Stimulated activated CD4-positive, alpha-beta T cell treated with anti-CD3 and anti-CD28 coated beads, TNF-alpha, amount 100 ng/mL, for 1 hour (primary cell): ENCODE measurements at regions not wholly inside any gene's neighbourhood (a gene's known extent, or its start where the extent isn't known, plus 50 kb on each side); places are given as distances from the start of the nearest gene placed in this dataset.
"Not testable (repeated sequence)": the region's sequence is repeated elsewhere in the genome, so short reads cannot be mapped to it uniquely, and the experiment has no call there.

Experiments used
- DNase-seq, 3 donors: peaks; one replicate each; pipeline ENCODE4 v3.0.0-alpha.2; 2020; ENCODE audit warnings: low read depth in 3 of 3, low spot score in 1 of 3

DNA sequence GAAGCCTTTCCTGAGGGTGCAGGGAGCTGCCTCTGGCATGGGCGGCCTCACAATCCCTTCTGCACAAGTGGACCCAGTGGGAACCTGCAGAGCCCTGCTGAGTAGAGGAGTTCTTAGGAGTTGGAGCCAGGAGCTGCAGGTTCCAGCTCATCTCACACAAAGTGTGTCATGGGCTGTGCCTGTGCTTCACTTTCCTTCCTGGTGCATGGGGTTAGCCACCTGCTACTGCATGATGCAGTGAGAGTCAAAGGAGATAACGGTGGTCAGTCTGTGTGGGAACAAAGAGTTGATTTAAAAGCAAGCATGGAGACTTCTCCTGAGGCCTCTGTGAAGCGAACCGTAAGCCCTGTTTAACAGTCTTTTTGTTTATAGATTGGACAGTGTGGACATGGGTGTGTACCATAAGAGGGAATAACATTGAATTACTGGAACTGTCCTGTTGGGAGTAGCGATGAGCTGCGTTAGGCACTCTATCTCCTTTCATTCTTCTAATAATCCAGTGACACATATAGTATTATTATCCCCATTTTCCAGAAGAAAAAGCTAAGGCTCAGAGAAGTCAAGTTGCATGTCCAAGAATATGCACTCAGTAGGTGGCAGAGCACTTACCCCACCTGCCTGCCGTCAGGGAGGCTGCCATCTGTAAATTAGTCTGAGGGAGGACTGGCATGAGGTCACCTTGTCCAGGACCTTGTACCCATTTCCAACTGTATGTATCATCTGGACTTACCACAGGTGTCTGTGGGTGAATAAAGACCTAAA lies 68.7 kb upstream of the PRR23C start:
- DNase-seq = no peak

DNA sequence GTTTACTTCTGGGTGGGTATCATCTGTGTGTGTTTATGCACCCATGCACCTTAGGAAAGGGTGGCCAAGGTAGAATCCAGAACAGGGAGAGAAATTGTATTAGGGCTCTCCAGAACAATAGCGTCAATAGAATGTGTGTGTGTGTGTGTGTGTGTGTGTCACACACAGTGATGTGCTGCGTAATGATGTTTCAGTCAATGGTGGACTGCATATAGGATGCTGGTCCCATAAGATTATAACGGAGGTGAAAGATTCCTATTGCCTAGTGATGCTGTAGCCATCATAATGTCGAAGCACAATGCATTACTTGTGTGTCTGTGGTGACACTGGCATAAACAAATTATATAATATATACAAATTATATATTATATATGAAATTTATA lies 69.3 kb upstream of the PRR23C start:
- DNase-seq = no peak

GRCh38 chr3:139116631-139117030 lies 71.9 kb upstream of the PRR23C start:
- not testable (repeated sequence) for DNase-seq

- no peak for DNase-seq
These were observed 72.5 kb upstream of the PRR23C start for GRCh38 chr3:139117136-139117675.

DNA sequence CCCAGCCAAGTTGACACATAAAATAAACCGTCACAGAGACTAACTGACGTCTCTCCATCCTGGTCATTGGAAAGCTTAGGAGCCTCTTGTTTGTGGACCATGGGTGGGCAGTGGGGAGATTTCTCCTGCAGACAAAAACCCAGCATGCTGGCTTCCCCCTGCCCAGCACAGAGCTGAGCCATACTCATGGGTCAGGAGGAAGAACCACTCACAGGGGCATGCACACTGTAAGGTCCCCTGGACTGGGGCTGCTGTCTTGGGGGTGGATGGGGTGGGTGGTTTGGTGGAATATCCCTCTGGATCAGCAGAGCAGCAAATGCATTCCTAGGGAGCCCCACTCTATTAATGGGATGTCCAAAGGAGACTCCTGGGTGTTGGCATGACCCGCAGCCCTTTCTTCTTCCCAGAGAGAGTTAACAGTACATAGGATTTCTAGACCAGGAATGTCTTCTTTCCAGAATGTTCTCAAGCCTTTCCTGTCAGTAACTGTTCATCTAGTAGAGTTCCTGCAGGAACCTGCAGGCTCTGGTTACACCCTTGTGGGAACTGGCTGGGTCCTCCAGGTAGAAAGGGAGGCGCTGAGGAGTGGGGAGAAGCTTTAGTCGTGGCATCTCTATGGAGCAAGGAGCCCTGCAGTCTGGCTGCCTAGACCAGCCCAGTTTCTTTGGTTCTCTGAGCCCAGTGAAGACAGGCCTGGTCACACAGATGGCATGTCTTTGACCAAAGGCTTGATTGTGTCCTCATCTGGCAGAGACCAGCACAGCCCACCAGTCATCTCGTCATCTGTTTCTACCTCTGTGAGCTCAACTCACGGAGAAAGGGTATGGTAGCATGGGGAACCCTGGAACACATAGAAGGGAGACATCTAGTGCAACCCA lies 73.4 kb upstream of the PRR23C start:
- DNase-seq = no peak

DNA sequence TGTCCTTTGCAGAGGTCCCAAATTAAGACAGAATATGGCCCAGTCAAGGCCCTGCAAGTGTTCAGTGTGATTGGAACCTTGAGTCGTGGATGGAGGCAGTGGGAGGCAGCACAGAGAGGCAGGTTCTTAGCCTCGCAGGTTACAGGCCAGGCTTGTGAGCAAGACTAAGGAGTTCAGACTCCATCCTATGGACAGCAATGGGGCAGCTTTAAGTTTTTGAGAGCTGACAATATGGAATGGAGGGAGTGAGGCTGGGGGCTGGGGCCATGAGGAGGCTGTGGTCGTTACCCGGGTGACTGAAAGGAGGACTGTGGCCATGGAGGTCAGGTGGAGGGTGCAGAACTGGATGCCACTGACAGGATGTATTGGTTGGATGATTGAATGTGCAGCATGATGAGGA lies 74.1 kb upstream of the PRR23C start:
- DNase-seq = no peak

GRCh38 chr3:139119331-139120025 lies 74.8 kb upstream of the PRR23C start:
- no peak for DNase-seq

- no peak for DNase-seq
These were observed 75.7 kb upstream of the PRR23C start for GRCh38 chr3:139120086-139121056.

DNA sequence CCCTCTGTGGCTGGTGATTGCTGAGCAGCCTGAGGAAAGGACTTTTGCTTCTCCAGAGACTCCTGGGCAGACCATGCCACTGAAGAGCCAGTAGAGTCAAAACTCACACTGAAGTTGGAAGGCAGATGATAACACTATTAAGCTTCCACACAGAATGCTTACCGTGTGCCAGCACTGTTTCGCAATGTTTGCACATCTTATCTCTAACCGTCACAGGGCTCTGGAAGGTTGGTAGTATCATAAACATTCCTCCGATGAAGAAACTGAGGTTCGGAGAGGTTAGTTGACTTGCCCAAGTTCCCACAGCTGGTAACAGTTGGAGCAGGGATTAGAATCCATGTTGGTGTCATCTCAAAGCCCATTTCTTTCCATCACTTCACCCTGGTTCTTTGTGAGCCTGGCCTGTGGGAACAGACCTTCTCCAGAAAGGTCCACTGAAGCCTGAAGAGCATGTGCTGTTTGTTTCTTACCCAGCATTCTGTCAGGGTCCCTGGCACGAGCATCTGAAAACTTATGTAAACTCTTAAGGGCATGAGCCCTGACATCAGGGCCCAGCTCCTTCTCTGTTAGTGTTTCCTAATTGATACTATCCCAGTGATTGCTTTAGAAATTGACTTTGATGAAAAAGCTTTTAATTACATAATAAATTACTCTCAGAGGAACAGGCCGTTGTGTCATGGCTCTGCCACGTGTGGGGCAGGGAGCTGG lies 77.0 kb upstream of the PRR23C start:
- no peak for DNase-seq

GRCh38 chr3:139122221-139122581 lies 77.5 kb upstream of the PRR23C start:
- no peak for DNase-seq

GRCh38 chr3:139122612-139123011 lies 77.9 kb upstream of the PRR23C start:
- no peak for DNase-seq

DNA sequence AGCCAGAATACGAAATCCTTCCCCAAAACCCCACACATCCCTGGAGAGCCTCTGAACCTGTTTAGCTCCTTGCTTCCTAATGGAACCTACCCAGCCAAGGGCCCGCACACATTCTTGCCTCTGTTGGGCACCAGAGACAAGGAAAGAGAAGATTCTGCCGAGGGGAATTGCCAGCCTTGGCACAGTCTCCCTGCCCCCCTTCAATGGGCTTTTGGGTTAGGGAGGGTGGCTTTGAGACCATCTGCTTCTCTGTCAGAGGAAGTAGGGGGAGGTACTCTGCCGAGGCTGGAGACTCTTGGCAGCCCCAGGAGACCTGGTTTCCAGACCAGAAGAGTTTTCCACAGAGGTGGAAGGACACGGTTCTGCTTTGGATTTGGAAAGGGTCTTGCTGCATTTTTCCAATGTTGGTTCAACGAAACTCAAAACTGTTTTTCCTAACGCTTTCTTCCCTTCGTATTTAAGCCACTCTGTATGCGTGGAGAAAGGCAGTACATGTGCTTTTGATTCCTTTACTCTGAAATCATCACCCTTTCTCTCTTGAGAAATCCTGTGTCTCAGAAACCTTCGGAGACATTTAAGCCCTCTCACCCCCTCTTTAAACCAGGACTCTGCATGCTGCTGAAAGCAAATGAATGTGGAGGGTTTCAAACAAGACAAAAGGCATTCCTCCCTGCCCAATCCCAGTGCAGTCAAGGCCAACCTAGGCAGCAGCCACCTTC lies 78.8 kb upstream of the PRR23C start:
- DNase-seq = no peak

GRCh38 chr3:139124197-139124596 lies 79.5 kb upstream of the PRR23C start:
- DNase-seq = no peak

DNA sequence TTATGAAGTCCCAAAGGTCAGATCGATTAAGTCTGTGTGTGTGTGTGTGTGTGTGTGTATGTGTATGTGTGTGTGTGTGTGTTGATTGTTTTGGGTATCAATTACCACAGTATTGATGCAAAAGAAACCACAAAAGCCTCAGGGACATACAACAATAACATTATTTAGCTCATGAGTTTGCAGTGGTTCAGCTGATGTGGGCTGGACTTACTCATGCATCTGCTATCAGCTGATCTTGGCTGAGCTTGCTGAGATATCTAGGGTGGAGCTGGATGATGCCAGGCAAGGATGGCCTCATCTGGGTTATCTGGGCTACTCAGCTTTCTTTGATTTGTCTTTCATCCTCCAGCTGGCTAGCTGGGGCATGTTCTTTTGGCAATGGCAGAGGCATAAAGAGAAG lies 82.4 kb upstream of the PRR23C start:
- no peak for DNase-seq

GRCh38 chr3:139127629-139128028 lies 82.9 kb upstream of the PRR23C start:
- not testable (repeated sequence) for DNase-seq

DNA sequence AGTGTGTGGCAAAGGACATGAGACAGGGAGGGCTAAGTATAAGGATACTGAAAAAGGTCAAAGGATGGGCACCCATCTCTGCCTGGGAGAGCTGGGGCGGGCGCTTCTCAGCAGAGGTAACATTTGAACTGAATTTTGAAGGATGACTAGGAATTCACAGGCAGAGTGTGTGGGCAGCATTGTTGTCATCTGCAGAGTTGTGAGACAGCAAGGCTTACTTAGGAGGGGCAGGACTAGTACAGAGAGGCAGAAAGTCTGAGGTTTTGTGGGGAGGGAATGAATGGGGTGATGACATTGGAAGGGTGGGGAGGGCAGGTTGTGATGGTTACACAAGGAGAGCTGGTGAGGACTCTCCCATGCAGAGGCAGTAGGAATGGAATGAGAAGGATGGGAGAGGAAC lies 84.1 kb upstream of the PRR23C start:
- DNase-seq = no peak

DNA sequence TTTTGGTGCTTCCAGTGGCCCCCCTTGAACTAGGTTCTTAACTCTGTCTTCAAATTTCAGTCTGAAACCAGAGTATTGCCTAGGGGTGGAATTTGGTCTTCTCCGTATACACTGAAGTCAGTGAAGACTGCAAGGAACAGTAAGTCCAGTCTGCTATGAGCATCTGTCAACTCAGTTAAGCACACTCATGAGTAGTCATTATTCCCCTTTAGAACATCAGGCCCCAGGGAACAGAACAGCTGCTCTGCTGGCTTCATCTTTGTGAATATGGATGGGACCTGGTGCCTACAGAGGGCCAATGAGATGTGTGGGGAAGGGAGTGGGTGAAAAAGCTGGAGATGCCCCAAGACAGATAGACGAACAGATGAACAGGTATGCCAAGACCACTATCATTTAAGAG lies 85.2 kb upstream of the PRR23C start:
- no peak for DNase-seq

- DNase-seq = no peak
These were observed 85.9 kb upstream of the PRR23C start for GRCh38 chr3:139130390-139131140.

GRCh38 chr3:139131951-139132350 lies 87.3 kb upstream of the PRR23C start:
- no peak for DNase-seq
